Hematopoietic multipotent progenitor cell treated with erythropoietin and hydrocortisone succinate and interleukin-3 and kit ligand, for 17 days (in vitro differentiated cells): ENCODE measurements at regions not wholly inside any gene's neighbourhood (a gene's known extent, or its start where the extent isn't known, plus 50 kb on each side); places are given as distances from the start of the nearest gene placed in this dataset.

ENCODE experiments used
- DNase-seq: peaks from one replicate; pipeline ENCODE4 v3.0.0-alpha.2; 2015; ENCODE audit warnings: low spot score

- DNase-seq = no peak
Observed at GRCh38 chr12:90899456-90900182, 55.4 kb downstream of the CCER1 start.

GRCh38 chr12:90897986-90898385 is 57.0 kb downstream of the CCER1 start:
- no peak for DNase-seq

- no peak for DNase-seq
Observed at GRCh38 chr12:90897316-90897715, 57.7 kb downstream of the CCER1 start.

GRCh38 chr12:90896821-90897220 is 58.2 kb downstream of the CCER1 start:
- no peak for DNase-seq

- DNase-seq = no peak
Observed at GRCh38 chr12:90896164-90896563, 58.8 kb downstream of the CCER1 start.

- no peak for DNase-seq
Observed at GRCh38 chr12:90888316-90888715, 66.7 kb downstream of the CCER1 start.

GRCh38 chr12:90883456-90883855 is 71.5 kb downstream of the CCER1 start:
- no peak for DNase-seq

- DNase-seq = no peak
Observed at GRCh38 chr12:90871726-90872096, 83.3 kb downstream of the CCER1 start.

GRCh38 chr12:90870971-90871725 is 83.8 kb downstream of the CCER1 start:
- DNase-seq = no peak

- DNase-seq = no peak
Observed at GRCh38 chr12:90868626-90869025, 86.3 kb downstream of the CCER1 start.

- DNase-seq = no peak
Observed at GRCh38 chr12:90859591-90859990, 95.4 kb downstream of the CCER1 start.

GRCh38 chr12:90858252-90858651 is 96.7 kb downstream of the CCER1 start:
- no peak for DNase-seq

GRCh38 chr12:90855534-90855933 is 99.4 kb downstream of the CCER1 start:
- no peak for DNase-seq

- DNase-seq = no peak
Observed at GRCh38 chr12:90854136-90854689, 100.8 kb downstream of the CCER1 start.

- DNase-seq = no peak
Observed at GRCh38 chr12:90851800-90852718, 102.9 kb downstream of the CCER1 start.

- no peak for DNase-seq
Observed at GRCh38 chr12:90842477-90842876, 112.5 kb downstream of the CCER1 start.

- no peak for DNase-seq
Observed at GRCh38 chr12:90841336-90841735, 113.6 kb downstream of the CCER1 start.

GRCh38 chr12:90839346-90839745 is 115.6 kb downstream of the CCER1 start:
- no peak for DNase-seq

- no peak for DNase-seq
Observed at GRCh38 chr12:90836689-90837088, 118.3 kb downstream of the CCER1 start.

GRCh38 chr12:90833228-90833627 is 121.7 kb downstream of the CCER1 start:
- DNase-seq = no peak

GRCh38 chr12:90832427-90832826 is 122.5 kb downstream of the CCER1 start:
- no peak for DNase-seq

- DNase-seq = no peak
Observed at GRCh38 chr12:90831712-90832111, 123.3 kb downstream of the CCER1 start.
